Duodenal mucosa (tissue), 2 donors: ENCODE measurements at regions not wholly inside any gene's neighbourhood (a gene's known extent, or its start where the extent isn't known, plus 50 kb on each side); places are given as distances from the start of the nearest gene placed in this dataset.

Experiments
- H3K27ac ChIP-seq: one replicate; pipeline ENCODE4 v1.7.0; 2013; ENCODE audit warnings: low read depth, low read length
- H3K27me3 ChIP-seq, 2 donors: one replicate each; pipeline ENCODE4 v1.7.0; 2013; ENCODE audit warnings: low read length in 2 of 2, control low read depth in 1 of 2; ENCODE audit not compliant: insufficient read depth in 2 of 2, control insufficient read depth in 1 of 2
- H3K36me3 ChIP-seq, 2 donors: one replicate each; pipeline ENCODE4 v1.7.0; 2013; ENCODE audit warnings: low read length in 2 of 2, control low read depth in 1 of 2; ENCODE audit not compliant: insufficient read depth in 2 of 2, control insufficient read depth in 1 of 2
- H3K4me1 ChIP-seq, 2 donors: one replicate each; pipeline ENCODE4 v1.7.0; 2013; ENCODE audit warnings: low read length in 2 of 2, control low read depth in 1 of 2; ENCODE audit not compliant: insufficient read depth in 2 of 2, control insufficient read depth in 1 of 2
- H3K4me3 ChIP-seq, 2 donors: one replicate each; pipeline ENCODE4 v1.7.0; 2013; ENCODE audit warnings: low read length in 2 of 2, low read depth in 1 of 2
- H3K9ac ChIP-seq, 2 donors: one replicate each; pipeline ENCODE4 v1.7.0; 2013; ENCODE audit warnings: low read length in 2 of 2, low read depth in 1 of 2
- H3K9me3 ChIP-seq, 2 donors: one replicate each; pipeline ENCODE4 v1.7.0; 2013; ENCODE audit warnings: low read length in 2 of 2, control low read depth in 1 of 2; ENCODE audit not compliant: control insufficient read depth in 1 of 2

DNA sequence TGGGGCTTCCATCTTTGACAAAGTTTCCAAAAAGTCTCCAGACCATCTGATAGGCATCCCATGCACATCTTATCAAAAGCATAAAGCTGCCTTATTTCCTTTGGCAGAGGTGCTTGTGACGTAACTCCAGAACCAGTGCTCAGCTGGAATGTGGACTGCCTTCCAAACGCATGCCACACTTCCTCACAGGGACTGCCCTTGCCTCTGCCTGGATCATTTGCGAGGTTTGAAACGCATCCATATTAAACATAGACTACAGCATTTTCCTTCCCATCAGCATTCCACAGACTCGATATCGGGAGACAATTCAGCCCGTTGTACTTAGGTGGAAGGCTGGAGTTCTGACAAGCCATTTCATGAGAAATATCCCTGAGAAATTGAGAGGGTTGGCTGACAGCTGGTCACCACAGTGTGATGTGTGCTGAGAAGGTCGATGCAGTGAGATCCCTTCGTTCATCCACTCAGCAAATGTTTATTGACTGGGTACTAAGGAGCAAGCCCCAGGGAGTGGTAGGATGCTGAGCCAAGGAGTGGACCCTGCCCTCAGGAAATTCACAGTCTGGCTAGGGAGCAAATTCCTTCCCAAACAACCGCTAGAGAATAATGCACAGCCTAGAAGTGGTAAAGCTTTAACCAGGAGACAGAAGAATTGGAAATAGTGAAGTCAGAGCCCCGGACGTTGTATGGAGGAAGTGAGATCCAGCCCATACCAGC, 376.0 kb downstream of the BCOR start:
- no peak overlapping the region for H3K9ac ChIP-seq
- no peak overlapping the region for H3K27ac ChIP-seq
- H3K9me3 ChIP-seq: no peaks in the 10 kb centered on the region
- H3K36me3 ChIP-seq: no peaks in the 10 kb centered on the region
- no peak overlapping the region for H3K4me3 ChIP-seq
- H3K27me3 ChIP-seq: no peaks in the 10 kb centered on the region
- H3K4me1 ChIP-seq: peaks cover 0 to 24% of the 10 kb centered on the region in 2 donors

DNA sequence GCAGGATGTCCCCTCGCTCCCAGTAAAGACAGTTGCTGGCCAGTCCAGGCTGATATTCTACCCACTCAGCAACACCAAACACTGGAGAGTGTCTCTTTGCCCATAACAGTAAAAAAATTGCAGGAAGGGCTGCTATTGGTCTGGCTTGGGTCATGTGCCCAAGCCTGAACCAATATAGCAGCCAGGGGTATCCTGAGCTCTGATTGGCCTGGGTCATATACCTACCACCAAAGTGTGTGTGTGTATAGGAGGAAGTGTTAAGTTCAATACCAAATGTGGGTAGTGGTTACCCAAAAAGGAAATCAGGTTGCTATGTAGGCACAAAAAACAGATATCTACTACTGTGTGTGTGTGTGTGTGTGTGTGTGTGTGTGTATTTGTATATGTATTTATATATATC, 373.2 kb downstream of the BCOR start:
- no peak overlapping the region for H3K9ac ChIP-seq
- H3K4me3 ChIP-seq: no peak overlapping the region
- peaks cover 0 to 24% of the 10 kb centered on the region in 2 donors for H3K4me1 ChIP-seq
- H3K27me3 ChIP-seq: no peaks in the 10 kb centered on the region
- no peak overlapping the region for H3K27ac ChIP-seq
- H3K9me3 ChIP-seq: no peaks in the 10 kb centered on the region
- H3K36me3 ChIP-seq: no peaks in the 10 kb centered on the region

DNA sequence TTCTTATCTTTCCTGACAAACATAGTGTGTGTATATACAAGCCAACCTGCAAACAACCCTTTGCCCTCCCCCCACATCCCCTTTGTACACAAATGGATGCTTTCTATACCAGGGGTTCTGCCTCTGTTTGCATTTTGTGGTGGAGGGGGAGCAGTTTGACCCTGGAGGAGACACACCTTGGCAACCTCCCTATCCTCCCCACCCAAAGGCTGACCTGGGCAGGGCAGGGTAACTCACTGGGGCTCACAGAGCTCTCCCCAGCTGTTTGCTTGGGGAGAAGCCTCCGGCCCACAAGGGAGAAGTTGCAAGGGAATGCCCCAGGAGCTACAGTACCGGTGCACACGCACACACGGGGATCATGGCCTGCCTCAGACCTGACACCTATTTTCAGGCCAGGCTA, 372.6 kb downstream of the BCOR start:
- Histone ChIP-seq H3K9ac (no peak overlapping the region), H3K9me3 (no peaks in the 10 kb centered on the region), H3K4me3 (no peak overlapping the region), H3K27me3 (no peaks in the 10 kb centered on the region), H3K4me1 (peaks cover 0 to 24% of the 10 kb centered on the region in 2 donors), H3K27ac (no peak overlapping the region), H3K36me3 (no peaks in the 10 kb centered on the region)

DNA sequence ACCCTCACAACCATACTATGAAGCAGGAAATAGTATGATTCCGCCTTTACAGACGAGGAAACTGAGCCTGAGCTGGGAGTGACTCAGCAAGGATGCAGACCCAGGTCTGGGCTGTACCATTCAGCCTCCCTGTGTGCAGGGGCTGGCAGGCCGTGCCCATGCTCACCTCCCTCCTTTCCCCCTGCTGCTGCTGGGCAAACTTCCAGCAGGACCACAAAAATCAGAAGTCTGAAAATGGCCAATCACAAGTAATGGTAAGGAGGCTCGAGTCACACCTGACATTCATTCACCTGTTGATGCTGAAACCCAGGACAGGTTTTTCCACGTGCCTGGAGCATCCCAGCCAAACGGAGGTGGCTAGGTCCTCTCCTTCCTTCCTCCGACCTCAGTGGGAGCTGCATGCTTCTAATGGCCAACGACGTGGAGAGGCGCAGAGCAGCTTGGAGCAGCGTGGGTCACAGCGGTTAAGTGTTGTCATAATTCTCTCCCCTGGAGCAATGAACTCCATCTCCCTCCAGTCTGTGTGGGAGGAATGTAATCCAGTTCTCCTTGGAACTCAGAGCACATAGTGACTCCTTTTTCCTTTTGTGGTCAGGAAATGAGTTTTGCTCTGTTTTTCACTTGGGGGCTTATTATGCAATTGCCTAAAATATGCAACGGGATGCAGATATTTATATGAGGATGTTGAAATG, 371.7 kb downstream of the BCOR start:
- H3K27ac ChIP-seq: no peak overlapping the region
- no peaks in the 10 kb centered on the region for H3K36me3 ChIP-seq
- H3K9me3 ChIP-seq: no peaks in the 10 kb centered on the region
- peaks cover 0 to 24% of the 10 kb centered on the region in 2 donors for H3K4me1 ChIP-seq
- no peak overlapping the region for H3K4me3 ChIP-seq
- no peak overlapping the region for H3K9ac ChIP-seq
- no peaks in the 10 kb centered on the region for H3K27me3 ChIP-seq

DNA sequence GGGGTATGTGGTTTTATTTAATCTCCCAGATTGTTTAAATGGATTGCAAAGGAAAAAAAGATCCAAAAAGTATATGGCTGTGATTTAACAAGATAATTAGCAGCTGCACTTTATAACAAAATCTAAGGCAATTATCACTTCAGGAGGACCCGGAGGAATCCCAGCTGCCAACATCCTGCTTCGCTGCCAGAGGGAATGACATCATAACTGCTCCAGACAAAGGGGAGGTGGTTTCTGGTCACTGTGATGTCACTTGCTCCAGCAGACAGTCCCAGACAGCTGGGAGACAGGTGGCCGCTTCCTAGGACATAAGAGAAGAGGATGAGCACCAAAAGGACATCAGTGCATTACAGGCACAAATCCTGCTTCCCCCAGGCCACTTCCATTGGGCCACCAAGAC, 371.0 kb downstream of the BCOR start:
- H3K4me3 ChIP-seq: no peak overlapping the region
- no peak overlapping the region for H3K27ac ChIP-seq
- no peaks in the 10 kb centered on the region for H3K36me3 ChIP-seq
- H3K9ac ChIP-seq: no peak overlapping the region
- peaks cover 0 to 23% of the 10 kb centered on the region in 2 donors for H3K4me1 ChIP-seq
- no peaks in the 10 kb centered on the region for H3K9me3 ChIP-seq
- no peaks in the 10 kb centered on the region for H3K27me3 ChIP-seq

DNA sequence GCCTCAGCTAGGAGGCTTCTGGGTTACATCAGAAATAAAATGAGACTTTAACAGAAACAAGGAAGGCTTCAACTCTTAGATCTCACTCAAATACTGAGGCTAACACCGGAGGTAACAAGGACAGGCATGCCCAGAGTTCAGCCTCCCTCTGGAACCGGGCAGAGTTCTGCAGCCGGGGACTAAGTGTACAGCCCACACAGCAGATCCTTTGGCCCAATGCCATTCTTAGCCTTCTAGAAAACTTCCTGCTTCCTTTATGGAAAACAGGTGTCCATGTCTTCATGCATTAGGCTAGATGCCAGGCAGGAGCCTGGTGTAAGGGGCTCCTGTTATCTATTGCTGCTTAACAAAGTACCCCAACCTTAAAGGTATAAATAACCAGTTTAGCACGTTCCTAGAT, 369.7 kb downstream of the BCOR start:
- Histone ChIP-seq H3K27ac (no peak overlapping the region), H3K9me3 (no peaks in the 10 kb centered on the region), H3K27me3 (no peaks in the 10 kb centered on the region), H3K36me3 (no peaks in the 10 kb centered on the region), H3K4me3 (no peak overlapping the region), H3K9ac (no peak overlapping the region), H3K4me1 (peaks cover 0 to 15% of the 10 kb centered on the region in 2 donors)

DNA sequence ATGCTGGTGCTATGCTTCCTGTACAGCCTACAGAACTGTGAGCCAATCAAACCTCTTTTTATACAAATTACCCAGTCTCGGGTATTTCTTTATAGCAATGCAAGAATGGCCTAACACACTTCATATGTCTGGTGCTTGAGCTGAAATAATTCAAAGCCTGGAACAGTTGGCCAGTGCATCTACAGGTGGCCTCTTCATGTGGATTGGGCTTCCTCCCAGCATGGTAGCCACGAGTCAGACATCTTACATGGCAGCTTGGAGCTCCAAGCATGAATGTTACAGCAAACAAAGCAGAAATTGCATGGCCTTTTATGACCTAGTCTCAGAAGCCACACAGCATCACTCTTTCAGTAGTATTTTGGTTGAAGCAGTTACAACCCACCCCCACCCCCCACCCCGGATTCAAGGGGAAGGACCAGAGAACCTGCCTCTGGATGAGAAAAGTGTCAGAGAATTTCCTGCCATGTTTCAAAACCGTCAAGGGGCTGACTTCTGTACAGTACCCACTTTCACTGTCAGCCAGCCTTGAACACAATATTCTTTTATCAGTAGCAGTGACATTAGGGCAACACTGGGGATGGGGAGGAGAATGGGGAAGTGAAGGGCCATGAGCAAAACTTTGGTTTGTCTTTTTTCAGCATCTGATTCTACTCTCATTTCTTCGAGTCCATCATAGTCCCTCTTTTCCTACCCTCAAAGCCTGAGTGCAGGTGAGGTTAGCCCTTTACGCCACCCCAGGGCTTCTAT, 368.7 kb downstream of the BCOR start:
- Histone ChIP-seq H3K36me3 (no peaks in the 10 kb centered on the region), H3K27ac (no peak overlapping the region), H3K4me3 (no peak overlapping the region), H3K4me1 (peaks cover 3 to 15% of the 10 kb centered on the region in 2 donors), H3K9me3 (no peaks in the 10 kb centered on the region), H3K9ac (no peak overlapping the region), H3K27me3 (no peaks in the 10 kb centered on the region)

DNA sequence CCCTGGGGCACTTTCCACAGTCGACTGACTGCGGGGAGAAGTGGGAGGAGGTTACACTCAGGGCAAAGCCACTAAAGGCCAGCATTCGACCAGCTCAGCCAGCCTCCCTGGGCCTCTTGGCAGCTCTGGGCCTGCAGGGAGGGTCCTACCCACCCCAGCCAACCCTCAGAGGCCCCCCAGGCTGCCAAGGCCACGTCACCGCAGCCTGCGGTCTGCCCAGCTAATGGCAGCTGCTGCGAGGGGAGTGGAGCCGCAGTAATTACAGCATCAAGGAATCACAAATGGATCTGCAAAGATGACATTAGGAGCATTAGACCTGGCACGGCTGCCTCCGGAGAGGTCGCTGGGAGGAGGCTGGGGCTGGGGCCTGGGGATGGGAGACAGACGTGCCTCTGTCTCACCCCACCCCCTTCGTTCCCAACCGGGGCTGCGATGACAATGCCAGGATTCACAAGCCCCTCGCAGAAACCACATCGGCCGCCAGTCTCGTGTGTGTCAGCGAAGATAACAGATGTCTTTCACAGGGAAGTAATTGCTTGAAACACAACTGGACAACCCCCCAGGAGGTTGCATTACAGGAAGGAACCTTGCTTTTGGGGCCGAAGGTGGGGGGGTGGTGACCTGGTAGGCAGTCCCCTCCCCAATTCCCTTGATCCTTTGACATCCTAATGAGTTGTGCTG, 367.6 kb downstream of the BCOR start:
- H3K27me3 ChIP-seq: no peaks in the 10 kb centered on the region

DNA sequence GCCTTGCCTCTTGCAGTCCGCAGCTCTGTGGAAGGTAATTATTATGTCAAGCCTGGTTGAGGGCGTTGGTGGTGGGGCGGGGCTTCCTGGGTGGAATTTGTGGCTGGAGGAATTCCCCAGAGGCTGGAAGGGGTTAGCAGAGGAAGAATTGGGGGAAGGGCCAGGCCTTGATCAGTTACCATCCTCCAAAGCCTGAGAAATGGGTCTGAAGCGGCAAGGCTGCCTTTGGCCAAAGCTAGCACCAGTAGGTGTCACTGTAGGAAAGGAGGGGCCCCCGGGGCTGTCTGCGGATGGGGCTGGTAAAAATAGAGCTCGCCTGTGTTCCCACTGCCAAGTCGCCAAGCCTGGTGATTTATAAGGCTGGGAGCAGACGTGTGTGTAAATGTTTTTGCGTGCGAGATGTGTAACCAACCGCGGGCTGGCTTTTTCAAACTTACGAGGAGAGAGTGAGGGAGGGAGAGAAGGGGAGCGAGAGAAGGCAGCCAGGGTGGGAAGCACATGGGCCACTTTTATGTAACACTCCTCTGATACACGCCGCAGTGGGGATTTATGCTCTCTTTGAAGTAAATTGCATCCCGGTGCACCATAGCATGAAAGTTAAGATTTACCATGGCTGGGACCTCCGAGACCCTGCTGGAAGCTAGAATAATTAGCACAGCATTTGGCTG, 367.0 kb downstream of the BCOR start:
- H3K27ac ChIP-seq: no peak overlapping the region

More for the DNA sequence above, 367.6 kb downstream of the BCOR start:
- no peak overlapping the region for H3K9ac ChIP-seq
- no peaks in the 10 kb centered on the region for H3K9me3 ChIP-seq
- H3K4me3 ChIP-seq: no peak overlapping the region
- no peaks in the 10 kb centered on the region for H3K36me3 ChIP-seq
- H3K27ac ChIP-seq: no peak overlapping the region
- H3K4me1 ChIP-seq: peaks cover 3 to 23% of the 10 kb centered on the region in 2 donors

More for the DNA sequence above, 367.0 kb downstream of the BCOR start:
- Histone ChIP-seq H3K9me3 (no peaks in the 10 kb centered on the region), H3K27me3 (no peaks in the 10 kb centered on the region), H3K36me3 (no peaks in the 10 kb centered on the region), H3K4me3 (no peak overlapping the region), H3K9ac (no peak overlapping the region), H3K4me1 (peaks cover 5 to 17% of the 10 kb centered on the region in 2 donors)
